GM13976 (cell line): ENCODE measurements at regions not wholly inside any gene's neighbourhood (a gene's known extent, or its start where the extent isn't known, plus 50 kb on each side); places are given as distances from the start of the nearest gene placed in this dataset.
"Not testable (repeated sequence)": the region's sequence is repeated elsewhere in the genome, so short reads cannot be mapped to it uniquely, and the experiment has no call there.

Experiments used
- DNase-seq: peaks from one replicate; pipeline ENCODE4 v3.0.0; 2012; ENCODE audit warnings: low spot score
- in situ Hi-C: fragments of 300-500 bp; cut with MboI; formaldehyde crosslinking; loops from one replicate; pipeline ENCODE4 v1.12.0; 2022; ENCODE audit warnings: low sequenced_read_pairs, mixed read lengths, inconsistent platforms; ENCODE audit not compliant: unreplicated experiment
- TF ChIP-seq, protein P1 (sequence below): IDR thresholded peaks from 2 replicates; pipeline ENCODE4 v1.5.1; 2012; ENCODE audit warnings: borderline replicate concordance, mild to moderate bottlenecking; ENCODE audit not compliant: insufficient read depth; ENCODE audit errors: extremely low read depth, missing control alignments, control extremely low read depth

DNA sequence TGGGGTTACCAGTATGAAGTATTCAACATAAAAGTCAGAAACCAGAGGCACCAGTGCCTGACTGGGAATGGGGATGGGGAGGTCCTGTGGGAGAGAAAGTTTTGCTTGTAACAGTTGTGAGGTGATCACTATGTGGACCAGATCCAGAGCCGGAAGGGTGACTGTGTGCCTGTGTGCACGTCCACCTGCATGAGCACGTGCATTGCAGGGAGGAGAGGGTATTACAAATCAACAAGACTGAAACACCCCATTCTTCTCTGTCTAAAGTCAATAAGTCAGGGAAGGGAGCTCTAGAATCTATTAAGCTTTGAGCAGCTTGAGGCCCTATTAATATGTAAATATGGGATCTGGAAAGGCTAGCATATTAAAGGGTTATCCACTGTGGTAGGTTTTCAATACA, 241.0 kb upstream of the ACVR2A start:
- in situ Hi-C loops, result no loop called here
- TF ChIP-seq, protein P1, sequence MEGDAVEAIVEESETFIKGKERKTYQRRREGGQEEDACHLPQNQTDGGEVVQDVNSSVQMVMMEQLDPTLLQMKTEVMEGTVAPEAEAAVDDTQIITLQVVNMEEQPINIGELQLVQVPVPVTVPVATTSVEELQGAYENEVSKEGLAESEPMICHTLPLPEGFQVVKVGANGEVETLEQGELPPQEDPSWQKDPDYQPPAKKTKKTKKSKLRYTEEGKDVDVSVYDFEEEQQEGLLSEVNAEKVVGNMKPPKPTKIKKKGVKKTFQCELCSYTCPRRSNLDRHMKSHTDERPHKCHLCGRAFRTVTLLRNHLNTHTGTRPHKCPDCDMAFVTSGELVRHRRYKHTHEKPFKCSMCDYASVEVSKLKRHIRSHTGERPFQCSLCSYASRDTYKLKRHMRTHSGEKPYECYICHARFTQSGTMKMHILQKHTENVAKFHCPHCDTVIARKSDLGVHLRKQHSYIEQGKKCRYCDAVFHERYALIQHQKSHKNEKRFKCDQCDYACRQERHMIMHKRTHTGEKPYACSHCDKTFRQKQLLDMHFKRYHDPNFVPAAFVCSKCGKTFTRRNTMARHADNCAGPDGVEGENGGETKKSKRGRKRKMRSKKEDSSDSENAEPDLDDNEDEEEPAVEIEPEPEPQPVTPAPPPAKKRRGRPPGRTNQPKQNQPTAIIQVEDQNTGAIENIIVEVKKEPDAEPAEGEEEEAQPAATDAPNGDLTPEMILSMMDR, result no peak

DNA sequence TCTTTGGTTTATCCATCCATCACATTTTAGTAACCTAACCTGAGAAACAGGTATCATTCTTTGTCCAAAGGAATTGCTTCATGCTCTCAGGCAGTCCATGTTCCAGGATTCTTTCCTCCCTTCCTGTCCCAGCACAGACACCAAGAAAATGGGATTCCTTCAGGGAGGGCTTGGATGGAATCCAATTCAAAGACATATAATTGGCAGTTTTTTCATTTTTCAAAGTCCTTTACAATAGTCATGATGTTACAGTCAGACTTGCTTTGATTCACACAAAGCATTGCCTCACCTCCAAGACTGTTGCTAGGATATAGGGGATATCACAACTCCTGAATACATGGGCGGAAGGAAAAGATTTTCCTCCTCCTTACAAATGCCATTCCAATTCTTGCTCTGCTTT, 241.4 kb upstream of the ACVR2A start:
- TF ChIP-seq, protein P1, result no peak
- in situ Hi-C loops, result no loop called here
- no peak for DNase-seq

More for the DNA sequence above, 241.0 kb upstream of the ACVR2A start:
- DNase-seq, result no peak

DNA sequence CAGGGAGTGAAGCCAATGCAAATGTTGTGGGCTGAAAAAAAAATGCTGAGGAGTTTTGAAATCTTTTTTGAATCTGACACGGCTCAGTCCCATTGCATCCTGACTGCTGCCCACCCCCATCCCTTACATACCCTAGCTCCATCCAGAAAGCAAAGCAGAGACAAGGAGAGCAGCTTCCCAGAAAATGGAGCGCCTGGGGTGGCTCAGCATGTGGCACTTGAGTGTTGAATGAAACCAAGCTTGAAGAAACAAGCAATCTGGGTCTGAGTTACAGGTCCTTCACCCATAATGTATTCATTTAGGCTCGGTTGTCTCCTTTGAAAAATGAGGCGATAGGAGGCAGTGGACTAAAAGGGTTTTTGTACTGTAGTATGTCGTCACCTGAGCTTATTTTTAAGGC, 244.2 kb upstream of the ACVR2A start:
- in situ Hi-C loops, result no loop called here
- TF ChIP-seq, protein P1, result no peak
- DNase-seq, result no peak

DNA sequence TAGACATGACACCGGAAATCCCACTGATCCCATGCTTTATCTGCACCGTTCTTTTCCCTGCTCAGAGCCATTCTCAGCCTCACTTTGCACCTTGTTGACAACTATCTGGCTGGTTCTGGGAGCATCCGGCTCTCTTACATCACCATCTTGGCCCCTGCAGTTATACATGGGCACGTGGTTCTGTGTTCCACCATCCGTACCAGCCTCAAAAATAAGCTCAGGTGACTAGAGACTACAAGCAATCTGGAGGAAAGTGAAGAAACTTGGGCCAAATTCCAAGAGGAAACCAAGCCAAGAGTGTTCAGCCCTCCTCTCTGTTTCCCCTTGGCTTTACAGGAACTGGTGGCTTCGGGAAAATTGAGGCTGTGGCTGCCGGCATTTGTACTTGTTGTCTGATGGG, 244.6 kb upstream of the ACVR2A start:
- in situ Hi-C loops, result no loop called here
- TF ChIP-seq, protein P1, result no peak
- DNase-seq, result no peak

DNA sequence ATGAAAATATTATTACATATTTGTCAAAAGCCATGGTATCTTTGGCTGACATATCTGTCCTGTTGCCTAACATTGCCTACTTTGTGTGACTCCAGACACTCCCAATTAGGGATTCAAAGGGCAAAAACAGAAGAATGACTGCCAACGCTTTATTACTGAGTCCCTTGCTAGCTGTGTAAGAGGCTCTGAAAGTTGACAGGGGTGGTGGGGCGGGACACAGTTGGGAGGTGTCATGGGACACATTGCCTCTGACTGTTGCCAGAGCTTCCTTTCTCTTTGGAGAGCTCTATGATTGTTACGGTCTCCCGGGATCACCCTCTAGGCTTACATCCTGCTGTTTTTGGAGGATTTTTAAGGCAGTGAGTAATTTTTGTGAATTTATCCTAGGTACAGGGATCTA, 249.6 kb upstream of the ACVR2A start:
- TF ChIP-seq, protein P1, result no peak
- in situ Hi-C loops, result no loop called here
- DNase-seq, result no peak

DNA sequence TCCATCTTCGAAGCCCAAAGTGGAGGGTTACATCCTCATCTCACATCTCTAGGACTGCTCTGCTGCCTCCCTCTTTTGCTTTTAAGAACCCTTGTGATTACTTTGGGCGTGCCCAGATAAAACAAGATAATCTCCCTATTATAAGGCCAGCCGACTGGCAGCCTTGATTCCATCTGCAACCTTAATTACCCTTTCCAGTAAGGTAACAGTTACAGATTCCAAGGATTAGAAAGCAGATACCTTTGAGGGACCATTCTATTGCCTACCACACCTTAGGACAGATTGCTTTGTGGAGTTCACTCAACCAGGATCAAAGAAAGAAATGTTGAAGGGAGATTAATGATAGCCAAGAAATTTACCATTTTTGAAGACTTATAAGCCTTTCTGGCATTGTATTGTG, 250.8 kb upstream of the ACVR2A start:
- DNase-seq, result no peak
- TF ChIP-seq, protein P1, result no peak
- in situ Hi-C loops, result no loop called here

DNA sequence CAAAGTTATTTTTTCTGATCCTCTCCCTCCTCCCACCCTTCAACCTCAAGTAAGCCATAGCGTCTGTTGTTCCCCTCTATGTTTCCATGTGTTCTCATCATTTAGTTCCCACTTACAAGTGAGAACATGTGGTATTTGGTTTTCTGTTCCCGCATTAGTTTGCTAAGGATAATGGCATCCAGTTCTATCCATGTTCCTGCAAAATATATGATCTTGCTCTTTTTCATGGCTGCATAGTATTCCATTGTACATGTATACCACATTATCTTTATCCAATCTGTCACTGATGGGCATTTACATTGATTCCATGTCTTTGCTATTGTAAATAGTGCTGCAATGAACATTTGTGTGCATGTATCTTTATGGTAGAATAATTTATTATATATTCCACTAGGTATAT, 252.0 kb upstream of the ACVR2A start:
- in situ Hi-C loops, result not testable (repeated sequence)

More for the DNA sequence above, 252.0 kb upstream of the ACVR2A start:
- not testable (repeated sequence) for DNase-seq
